NCI-H82 treated with DMSO at 0.1 percent for 48 hours (cell line): ENCODE measurements at regions not wholly inside any gene's neighbourhood (a gene's known extent, or its start where the extent isn't known, plus 50 kb on each side); places are given as distances from the start of the nearest gene placed in this dataset.

Experiments used
- DNase-seq: peaks from one replicate; lab custom pipeline; 2025; ENCODE audit not compliant: unreplicated experiment; lab: John Stamatoyannopoulos, UW

DNA sequence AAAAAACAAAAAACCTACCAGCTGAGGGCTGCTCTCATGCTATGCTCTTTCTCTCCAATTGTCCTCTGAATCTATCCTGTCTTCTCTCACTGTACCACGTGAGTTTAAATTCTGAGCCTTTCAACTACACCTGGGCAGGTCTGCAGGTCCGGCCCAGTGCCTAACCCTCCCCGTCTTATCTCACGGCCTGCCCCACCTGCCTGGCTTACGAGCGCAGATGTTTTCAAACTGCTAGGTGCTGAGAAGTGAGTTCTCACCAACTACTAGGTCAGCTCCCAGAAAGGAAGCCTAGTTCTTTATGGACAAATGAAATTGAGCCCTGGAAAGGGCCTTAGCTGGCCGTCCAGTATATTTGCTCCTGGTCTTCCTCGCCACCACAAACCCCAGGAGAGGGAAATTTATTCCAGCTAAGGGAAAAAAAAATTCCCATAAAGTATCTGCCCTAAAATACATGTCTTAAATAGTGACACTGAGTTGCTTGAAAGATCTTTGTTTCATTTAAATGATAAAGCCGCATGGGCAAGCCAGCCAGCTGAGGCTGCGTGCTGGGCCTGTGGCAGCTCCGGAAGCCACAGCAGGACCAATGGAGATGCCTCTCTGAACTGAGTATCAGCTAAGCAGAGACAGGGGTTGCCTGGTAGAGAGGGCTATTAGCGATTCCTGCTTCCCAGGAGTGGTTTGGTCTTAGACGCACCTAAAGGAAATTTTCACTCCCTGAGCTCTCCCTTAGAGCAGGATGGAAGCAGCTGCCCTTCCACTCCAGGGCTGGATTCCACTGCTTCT, 92.5 kb upstream of the NCK2 start:
- no peak for DNase-seq

DNA sequence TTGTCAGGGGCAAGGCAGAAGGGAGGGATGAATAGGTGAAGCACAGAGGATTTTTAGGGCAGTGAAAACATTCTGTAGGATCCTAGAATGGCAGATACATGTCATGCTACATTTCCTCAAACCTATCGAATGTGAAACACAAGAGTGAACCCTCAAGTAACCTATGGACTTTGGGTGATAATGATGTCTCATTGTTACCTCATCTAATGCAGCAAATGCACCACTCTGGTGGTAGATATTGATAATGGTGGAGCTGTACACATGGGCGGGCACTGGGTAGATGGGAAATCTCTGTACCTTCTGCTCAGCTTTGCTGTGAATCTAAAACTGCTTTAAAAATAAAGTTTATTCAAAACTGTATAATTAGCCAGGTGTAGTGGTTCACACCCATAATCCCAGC, 95.2 kb upstream of the NCK2 start:
- DNase-seq = no peak

DNA sequence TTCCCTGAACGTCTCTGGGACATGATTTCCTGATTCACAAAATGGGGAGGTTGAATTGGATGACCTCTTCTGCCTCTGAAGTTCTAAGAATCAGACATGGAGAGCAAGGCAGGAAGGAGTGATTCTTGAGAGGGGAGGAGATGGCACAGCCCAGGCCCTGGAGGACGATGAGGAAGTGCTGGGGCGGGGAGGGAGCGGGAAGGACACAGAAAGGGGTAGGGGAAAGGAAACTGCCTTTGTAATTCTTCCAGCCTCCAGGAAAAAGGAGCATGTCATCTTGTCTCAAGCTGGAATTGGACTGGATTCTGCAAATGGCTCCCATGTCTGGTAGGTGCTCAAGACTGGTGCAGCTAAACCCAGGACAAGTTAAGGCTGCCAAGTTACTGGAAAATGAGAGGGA, 97.0 kb upstream of the NCK2 start:
- no peak for DNase-seq

DNA sequence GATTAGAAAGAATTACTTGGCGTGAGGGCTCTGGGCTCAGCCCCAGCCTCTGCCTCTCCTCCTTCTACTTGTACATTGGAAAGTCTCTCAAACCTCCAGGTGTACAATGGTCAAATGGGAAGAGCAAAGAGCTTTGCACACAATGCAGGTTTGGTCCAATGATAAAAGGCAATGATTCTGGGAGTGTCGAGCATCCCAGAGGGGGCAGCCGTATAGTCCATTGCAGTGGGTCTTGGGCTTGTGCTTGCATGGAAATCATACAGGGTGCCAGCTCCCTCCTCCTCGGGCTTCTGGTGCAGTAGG, 98.0 kb upstream of the NCK2 start:
- no peak for DNase-seq

DNA sequence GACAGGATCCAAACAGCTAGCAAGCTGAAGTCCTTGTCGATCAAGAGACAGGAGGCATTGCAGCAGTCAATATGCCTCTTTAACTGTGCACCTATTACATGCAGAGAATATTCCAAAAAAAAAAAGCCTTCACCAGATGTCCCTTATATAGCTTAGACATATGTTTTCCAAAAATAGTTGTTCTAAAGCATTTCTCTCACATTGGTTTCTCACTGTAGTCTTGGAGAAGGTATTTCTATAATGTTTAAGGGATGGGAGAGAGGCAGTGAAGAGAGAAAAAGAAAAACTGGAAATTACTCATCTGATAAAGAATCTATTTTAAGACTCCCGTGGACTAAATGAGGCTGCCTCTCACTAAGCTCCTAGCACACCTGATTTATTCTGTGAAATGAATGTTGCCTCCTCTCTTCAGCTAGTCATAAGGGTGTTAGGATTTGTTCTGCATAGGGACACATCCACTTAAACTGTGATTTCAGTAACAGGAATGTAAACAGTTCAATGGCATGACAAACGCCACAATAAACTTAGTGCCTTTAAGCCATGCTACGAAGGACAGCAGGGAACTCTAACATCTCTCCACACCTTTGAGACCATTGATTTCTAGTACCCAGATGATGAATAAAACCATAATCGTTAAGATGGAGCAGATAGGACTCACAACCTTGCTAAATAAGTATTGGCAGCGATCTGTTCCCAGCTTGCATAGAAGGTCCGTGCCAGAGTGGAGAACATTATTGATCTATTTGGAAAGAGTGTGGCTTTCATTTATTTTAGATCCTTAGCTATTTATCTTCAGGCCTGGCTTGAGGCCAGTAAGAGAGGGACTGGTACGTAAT, 98.6 kb upstream of the NCK2 start:
- DNase-seq = no peak

DNA sequence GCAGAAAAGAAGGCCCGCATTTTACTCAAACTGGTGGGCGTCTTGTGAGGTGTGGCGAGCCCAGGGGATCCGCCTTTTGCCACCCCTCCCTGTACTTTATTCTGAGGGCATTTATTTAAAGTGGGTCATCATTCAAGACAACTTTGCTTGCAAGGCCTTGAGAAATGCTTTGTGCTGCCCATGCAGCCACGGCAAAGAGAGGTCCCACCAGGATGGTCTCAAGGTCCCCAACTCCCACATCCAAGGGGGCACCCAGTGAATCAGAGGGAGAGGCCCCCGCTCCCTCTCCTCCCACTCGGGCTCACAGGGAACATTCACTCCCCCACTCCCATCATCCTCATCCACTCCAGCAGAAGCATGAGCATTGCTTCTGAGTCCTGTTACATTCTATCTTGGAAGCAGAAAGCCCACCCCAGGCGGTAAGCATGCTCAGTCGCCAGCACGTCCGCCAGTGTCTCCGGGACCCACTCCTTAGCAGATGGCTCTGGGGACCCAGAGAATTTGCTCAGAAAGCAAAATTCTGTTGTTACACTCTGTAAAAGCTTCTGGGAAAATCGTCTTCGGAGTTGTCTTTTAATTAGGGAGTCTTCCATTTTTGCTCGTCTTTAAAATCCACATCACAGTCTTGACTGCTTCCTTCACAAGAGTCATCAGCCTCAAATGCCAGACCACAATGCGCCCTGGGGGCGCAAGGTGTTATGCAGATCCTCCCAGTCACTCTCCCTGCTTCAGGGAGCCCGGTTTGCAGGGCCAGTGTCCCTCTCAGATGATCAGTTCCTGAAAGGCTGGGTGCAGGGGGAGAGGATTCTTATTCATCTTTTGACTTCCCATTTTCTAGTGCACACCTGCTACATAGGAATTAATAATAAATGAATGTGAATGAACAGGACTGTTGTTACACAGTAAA, 99.4 kb upstream of the NCK2 start:
- DNase-seq = no peak

DNA sequence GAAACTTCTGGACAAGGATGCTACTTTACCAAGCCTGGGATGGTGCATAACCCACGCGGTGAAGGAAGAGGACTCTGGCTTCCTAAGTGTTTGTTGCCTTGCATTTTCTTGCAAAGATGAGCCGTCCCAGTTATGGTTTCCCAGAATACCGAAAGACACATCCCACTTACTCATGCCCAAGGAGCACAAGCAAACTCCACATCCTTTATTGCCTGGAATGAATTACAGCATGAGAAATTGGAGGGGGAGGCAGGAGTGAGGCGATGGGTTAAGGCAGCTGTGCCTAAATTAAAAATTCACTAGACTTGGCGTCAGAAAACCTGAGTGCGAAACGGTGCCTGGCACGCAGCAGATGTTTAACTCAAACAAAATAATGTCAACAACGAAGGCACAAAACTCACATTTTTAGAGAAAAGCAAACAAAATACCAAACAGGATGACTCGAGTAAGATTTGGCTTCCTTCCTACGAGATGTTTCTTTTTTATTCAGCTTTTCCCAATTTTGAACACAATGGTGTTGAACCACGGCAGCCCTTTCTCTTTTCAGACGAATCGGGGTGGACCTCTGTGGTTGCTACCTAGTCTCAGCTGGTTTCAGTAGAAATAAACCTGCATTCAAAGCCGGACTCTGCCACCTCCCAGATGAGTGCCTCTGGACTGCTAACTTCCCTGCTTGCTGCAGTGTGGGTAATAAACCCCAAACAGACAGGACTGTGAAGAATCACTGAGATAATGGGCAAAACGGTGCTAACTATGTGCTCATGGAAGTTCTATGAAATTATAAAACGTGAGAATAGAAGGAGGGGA, 100.3 kb upstream of the NCK2 start:
- DNase-seq = no peak

DNA sequence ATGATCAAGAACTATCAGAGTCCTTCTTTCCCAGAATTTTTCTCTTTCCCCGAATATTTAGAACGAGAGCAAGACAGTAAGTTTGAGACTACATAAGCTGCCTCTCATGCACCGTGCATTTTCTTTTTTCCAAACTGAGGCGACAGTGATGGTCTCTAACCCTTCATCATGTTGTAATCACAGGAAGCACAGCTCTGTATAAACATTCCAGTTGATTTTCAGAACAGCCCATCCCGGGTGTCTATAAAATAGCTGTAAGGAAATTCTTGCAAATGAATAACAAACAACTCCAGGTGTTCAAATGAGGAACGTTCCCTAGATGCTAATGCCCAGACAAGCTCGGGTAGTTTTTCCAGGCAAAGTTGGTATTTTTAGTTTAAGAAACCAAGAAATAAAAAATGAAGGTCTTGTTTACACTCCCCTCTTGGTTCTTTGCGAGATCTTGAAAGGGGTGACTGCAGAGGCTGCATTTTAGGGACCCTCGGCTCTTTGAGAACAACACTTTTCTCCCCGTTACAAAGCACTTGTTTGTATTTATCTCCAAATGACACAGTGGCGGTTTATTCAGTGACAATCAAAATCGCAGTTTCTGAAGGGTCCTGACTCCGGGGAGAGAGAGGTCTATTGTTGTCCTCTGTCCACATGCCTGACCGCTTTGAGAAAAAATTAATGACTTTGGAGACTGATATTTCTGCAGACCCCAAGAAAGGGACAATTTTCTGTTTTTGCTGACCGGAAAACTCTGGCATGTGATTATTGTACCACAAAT, 101.1 kb upstream of the NCK2 start:
- no peak for DNase-seq

DNA sequence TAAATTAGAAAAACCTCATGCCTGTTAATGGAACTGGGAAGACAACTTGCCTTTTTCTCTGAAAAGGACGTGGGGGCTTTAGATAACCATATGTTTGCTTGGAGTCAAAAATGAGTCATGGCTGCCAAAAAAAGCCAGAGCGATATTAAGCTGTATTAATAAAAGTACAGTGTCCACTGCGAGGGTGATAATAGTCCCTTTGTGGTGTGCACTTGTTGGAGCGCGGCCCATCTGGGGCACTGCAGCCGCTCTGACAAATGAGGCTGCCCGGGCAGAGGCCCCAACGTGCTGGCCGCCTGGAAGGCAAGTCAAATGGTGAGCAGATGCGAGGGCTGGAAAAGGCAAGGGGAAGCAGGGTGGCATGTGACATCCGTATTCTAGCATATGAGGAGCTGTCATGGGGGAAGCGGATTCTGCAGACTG, 103.3 kb upstream of the NCK2 start:
- no peak for DNase-seq

DNA sequence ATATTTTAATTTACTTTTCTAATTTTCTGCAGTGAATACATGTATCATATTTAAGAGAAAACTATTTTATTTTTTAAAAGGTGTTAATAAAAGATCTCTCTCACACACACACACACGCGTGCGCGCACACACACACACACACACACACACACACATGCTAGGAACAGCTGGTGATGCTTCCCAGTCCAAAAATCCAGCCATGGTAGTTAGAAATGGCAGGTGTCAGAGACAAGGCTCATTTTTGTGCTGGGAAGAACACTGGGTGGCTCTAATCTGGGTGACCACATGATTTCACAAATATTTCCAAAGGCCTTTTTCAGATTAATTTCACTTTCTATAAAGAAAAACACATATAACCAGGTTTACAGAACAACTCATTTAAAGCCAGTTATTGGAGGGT, 104.5 kb upstream of the NCK2 start:
- no peak for DNase-seq

DNA sequence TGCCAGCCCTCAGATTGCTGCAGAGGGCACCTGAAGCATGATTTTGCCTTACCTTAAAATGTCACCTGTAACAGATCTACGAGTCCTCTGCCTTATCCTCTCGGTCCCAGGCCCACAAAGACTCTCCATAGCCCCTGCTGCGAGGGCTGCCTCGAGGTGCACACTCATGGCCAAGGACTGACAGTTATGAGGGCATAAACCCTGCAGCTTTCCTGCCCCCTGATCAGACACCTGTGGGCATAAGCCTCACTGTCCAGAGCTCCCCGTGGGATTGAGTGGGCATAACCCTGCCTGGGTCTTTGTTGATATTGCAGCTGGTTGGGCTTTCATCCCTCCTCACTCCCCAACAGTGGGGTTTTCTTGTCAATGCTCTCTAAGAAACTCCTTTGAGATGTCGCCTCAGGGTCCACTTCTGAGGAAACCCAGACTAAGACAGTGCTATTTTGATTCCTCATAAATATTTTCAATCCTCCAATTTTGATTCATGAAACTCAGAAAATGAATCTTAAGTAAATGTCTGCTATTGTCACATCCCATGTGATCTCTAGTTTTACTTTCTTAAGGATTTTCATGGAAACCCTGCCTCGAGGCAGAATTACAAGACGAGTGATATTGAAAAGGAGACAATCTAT, 108.5 kb upstream of the NCK2 start:
- DNase-seq = no peak

DNA sequence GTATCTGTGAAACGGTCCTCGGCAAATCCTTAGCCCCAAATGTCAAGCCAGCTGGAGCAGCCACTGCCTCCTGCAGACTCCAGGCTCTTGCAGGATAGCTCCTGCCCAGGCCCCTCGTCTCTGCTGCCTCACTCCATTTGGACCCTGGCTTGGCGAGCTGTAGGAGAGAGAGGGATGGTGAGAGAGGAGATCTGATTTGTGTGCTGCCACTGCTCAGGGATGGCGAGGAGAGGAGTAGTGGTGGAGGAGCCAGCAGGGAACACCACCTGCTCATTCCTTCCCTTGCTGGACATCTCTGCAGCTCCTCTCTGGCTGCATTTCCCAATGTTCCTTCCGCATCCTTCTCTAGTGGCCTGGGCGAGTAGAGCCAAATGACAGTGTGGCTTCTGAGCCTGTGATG, 109.1 kb upstream of the NCK2 start:
- no peak for DNase-seq

DNA sequence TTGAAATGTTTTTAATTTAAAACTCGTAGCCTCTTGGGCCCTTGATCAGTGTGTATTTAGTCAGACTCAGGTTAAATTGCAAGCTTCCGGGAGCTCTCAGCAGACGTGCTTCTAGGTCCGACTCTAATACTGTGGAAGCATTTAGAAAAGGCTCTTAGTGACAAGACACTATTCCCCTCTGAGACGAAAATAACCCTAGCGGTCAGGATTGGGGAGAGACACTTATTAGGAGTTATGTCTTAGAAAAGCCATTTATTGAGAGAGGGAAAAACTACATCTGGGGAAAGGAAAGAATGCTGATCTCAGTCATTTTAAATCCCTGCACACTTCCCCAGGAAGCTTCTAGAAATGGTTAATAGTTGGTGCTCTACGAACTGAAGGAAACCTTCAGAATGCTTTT, 110.5 kb upstream of the NCK2 start:
- no peak for DNase-seq

DNA sequence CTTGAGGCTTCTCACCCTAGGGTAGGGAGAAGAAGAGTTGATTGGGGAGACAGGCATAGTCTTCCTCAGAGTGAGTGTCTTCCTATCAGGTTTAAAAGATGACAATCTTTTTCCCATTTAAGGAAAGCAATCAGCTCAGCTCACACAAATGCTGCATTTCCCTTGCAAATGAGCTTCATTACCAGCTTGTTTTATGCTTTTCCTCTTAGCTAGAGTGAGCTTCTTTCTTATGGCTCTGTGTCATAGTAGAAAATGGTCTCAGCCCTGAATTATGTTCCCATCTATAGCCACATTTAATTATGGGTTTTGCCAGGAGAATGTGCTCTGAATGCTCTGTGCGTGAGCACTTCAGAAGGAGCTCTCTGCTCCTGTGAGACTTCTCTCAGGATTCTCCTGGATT, 112.8 kb upstream of the NCK2 start:
- DNase-seq = no peak

DNA sequence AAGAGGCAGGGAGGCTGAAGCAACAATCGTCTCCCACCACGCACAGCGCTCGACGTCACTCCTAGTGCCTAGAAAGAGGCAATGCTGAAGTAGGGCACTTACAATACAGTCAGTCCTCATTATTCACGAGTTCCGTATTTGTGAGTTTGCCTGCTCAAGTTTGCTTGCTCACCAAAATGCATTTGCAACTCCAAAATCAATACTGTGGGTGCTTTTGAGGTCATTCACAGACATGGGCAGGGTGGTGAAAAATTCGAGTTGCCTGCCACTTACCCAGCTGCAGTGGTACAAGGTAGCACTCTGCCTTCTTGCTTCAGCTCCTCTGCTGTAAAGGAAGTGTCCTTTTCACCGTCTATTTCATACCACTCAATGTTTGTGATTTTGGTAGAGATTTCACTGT, 113.7 kb upstream of the NCK2 start:
- DNase-seq = no peak

DNA sequence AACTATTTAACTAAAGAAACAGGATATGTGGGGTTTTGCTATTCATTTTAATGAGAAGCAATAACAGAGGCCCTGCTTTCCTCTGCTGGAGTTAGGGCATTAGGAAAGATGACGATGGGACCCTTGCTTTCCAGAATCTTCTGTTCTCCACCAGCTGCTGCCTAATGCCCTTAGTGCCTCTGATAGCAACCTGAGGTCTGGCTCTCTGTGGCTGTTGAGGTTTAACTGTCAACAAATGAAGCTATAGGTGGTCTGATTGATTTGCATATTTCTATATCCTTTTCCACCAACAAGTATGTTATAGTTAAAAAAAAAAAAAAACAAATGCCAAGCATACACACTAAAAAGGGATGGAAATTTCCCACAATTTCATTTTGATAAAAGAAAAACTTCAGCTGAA, 115.1 kb upstream of the NCK2 start:
- DNase-seq = no peak

DNA sequence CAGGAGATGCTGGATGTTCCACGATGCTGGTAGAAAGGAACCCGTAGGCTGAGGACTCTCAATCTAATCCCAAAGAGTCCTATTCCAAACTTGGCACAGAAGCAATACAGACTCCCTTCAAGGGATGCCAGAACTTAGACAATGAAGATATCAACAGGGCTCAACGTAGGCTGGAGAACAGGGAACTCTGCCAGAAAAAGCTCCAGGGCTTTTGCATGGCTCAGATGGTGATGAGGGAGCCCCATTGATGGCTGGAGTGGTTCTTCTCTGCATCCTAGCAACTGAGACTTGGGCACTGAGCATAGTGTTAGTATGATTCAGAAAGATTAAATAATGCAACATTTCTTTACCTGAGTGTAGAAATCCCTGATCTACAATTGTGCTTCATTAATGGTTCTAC, 117.2 kb upstream of the NCK2 start:
- DNase-seq = no peak

DNA sequence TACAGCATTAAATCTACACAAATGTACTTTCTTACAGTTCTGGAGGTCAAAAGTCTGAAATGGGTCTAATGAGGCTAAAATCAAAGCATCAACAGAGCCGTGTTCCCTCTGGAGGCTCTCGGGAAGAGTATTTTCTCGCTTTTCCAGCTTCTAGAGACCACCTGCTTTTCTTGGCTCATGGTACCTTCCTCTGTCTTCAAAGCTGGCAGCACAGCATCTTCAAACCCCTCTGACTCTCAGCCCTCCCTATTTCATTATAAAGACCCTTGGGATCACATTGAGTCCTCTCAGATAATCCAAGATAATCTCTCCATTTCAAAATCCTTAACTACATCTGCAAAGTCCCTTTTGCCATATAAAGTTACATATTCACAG, 117.8 kb upstream of the NCK2 start:
- DNase-seq = no peak

DNA sequence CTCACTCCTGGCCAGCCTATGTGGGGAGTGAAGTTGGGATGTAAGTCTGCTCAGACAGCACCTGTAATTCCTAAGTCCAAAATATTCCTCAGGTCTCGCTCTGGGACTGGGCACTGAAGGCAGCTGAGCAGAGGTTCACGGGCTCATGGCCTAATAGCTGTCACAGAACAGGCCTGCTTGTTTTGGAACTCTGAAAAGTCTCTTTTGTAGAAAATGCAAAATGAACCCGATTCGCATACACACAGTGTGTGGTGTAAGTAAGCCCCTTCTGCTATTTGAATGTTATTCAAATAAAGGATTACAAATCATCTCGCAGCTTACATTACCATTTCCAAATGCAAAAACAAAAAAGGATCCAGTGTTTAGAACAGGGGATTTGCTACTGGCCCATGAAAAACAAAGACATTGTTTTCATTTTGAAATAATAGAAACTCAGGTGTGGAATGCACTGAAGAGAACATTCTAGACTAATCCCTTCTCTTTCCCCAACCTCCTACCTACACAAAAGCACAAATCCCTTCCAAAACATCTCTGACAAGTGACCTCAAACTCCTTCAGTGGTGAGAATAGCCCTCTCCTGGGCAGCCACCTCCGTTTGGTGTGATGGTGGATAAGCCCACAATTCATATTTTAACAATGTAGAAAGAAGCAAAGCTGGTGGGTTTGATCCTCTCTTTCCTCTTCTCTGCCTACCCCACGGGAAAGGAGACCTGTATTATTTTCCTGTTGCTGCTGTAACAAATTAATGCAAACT, 118.3 kb upstream of the NCK2 start:
- no peak for DNase-seq
